CD4-positive, alpha-beta T cell treated with Interleukin-4 for 1 hour (primary cell): ENCODE measurements at regions not wholly inside any gene's neighbourhood (a gene's known extent, or its start where the extent isn't known, plus 50 kb on each side); places are given as distances from the start of the nearest gene placed in this dataset.

Experiments
- DNase-seq, 2 donors: peaks; one replicate each; pipeline ENCODE4 v3.0.0-alpha.2; 2020 to 2022

DNA sequence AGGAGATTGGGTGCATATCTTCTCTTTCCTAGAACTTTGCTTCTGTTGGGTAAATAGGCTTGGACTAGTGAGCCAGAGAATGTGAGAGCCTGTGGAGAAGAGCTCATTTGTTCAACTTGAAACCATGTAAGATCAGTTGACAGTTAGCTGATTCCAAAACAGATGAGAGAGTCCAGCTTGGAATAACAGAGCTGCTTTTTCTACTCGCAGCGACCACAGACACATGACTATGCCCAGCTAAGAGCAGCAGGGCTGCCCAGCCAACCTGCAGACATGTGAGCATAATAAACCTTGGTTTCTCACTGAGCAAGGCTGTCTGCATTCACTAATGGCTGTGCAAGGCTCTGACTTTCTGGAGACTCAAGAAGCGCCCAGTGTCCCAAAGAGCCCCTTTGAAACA, 209.2 kb downstream of the C12orf75 start:
- no peak for DNase-seq

DNA sequence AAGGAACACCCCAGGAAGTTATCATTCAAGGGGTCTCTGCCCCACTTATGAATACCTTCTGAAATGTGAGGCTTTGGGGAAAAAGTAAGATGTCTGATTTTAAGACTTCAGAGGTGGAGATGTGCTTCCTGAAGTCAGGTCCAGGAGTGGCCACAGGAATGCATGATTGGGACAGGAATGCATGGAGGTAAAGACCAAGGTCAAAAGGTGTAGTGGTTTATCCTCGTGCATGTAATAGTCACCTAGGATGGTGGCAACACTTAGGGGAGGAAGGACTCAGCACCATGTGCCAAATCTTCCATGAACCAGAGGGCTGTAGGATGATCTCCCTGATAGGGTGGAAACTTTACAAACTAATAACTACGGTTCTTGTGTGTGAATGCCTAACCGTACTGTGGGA, 217.3 kb downstream of the C12orf75 start:
- no peak for DNase-seq

DNA sequence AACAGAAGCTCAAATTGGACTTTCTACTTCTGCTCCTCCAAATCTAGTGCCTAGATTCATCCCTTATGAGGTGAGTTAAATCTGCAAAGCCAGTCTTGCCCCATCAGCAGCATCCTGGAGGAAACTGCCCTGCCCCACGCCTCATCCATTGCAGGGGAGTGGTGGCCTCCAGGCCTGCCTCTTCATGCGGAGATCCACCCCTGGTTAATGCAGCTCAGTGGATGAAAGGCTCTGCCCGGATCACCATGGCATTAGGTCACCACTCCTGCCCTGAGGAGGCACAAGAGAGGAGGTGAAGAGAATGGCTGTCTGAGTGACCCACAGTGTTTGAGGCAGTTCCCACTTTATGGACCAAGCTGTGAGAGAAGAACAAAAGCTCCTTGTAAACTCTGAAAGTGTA, 218.1 kb downstream of the C12orf75 start:
- no peak for DNase-seq

DNA sequence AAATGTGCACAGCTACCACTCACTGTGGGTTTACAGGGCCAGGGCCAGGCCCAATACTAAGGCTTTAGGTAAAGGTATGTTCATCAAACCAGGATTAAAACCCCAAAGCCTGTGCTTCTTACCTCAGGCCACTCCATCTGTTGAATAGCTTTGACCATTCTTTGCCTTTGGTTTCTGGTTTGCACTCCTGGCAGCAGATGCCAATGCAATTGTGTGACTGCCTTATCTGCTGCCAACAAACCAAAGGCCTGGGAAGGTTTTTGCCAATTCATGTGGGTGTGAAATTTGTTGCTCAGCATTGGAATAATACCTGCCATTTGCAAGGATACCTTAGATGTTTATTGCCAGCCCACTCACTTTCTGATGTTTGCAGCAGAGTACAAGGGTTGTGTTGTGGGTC, 221.6 kb downstream of the C12orf75 start:
- no peak for DNase-seq

DNA sequence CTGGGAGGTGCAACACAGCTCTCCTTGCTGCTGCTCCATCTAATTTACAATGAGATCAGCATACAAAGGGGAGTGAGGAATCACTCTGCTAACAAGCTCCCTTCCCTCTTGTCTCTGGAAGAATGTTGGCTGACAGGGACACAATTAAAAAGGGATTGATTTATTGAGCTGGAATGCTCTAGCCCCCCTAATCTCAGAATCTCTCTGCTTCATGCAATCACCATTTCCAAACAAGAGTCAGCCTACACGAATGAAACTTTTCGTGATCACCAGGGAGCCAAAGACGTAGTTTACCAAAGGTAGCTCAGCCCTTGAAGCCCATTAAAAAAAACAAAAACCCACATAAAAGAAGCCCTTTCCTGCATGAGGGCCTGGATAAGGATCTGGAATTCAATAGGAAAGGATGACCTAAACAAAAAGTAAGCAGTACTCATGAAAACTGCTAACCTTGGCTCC, 223.8 kb downstream of the C12orf75 start:
- DNase-seq = no peak

DNA sequence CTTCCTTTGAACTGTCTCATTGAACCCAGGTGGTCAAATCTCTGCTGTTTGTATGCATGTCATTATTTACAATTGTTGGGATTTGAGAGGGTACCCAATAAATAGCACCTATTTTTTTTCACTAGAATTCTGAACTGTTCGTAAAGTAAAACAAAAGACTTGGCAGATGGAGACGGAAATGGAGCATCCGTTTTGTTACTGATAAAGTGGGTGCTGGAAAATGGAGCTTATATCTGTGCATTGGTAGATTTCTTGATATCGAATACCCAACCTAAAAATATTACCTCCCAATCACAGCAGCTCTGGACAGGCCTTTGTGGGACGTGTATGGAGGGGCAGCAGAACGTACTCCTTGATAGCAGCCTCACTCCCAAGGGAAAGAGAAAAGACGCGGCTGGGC, 224.4 kb downstream of the C12orf75 start:
- no peak for DNase-seq

DNA sequence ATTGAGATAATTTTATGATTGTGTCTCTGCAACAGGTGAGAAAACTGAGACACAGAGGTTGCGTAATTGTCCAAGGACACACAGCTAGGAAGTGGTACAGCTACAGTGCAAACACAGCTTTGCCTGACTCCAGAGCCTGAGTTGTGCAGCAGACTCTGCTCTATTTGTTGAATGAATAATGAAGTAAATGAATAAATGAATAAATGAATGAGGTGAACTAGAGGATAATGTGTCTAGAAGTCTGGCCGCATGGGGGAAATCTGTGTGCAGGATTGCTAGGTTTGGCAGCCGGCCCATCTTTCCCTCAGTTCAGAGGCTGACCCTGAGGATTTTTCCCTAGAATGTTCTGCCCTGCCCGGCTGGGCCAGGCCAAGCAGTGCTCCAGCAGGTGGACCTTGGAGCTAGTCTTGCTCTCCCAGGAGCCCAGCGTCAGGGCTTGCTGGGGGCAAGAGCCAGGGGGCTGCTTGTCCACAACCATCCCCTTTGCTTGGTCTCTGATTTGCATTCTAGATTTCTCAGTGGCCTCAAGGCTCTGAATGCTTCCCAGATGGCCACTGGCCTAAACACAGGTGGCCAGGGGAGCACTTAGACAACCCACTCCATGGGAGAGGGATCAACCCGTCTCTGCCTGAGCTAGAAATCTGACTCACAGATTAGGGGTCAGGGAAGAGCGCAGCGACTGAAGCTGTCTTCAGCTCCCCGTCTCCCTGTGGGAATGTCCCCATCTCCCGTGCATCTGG, 225.2 kb downstream of the C12orf75 start:
- DNase-seq = no peak

DNA sequence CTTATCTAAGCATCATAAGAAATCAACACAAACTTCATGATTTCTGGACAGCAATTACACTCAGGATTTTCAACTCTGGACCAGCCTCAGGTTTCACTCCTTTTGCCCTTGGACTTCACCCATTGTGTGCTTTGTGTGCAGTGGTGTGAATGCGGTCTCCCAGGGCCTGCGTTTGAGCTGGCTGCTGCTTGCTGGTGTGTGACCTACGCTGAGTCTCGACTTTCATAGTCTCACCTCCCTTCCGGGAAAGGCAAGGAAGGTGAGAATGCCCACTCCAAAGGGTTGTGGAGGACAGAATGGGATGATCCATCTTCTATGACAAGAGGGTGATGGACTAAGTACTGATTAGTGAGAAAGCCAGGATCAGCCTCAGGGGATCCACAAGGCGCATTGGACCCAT, 228.8 kb downstream of the C12orf75 start:
- no peak for DNase-seq

DNA sequence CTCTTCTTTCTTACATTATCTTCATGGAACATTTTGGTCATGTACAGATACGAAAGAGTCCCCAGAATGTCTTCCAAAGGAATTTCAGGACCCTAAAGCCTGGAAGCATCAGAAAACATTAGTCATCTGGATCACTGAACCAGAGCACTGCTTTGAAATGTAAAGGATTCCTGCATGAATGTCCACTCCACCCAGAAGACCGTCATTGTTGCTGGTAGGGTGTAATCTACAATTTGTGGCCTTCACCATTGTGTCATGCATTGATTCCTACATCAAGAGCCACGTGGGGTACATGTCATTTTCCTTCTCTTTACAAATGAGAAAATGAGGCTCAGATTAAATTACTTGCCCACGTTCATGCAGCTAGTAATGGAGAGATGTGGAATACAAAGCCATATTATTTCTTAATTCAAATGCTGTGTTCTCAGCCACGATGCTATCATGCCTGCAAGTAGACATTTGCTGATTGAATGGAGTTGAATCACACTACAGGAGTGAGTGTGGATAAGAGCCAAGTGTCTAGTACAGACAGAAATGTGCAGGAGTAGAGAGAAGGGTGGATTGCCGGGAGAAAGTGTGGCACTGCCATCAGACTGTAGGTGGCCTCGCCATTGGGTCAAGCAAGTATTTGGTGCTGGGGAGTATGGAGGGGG, 231.2 kb downstream of the C12orf75 start:
- no peak for DNase-seq

DNA sequence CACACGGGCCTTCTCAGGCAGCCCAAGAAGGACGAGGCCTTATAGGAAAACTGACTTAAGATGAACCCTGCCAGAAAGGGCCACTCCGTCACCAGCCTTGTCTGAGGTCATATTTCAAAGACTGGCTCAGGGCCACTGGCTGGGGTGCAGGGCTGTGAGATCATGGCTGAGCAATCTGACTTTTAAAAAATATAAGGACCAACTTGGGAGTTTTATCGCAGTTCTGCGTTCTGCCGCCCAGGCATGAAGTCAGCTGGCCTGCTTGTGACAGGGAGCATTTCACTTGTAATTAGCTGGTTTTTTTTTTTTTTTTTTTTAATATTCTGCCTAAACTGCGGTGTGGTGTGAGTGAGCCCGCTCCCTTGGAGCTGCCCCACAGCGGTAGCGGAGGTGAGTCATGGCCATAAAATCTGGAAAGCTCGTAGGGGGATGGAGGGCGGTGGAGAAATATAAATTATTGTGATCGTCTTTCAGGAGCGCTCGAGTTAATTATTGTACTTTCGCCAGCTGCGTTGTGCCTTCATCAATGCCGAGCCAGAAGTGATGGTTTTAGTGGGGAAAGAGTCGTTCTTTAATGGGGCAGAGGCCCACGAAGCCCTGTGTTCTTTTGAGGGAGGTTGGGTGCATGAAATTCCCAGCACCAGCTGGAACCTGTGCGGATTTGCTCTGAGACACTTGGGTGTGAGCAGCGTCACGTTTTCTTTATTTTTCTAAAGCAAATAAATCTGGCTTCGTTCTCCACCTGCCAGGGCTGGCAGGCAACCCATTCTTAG, 231.9 kb downstream of the C12orf75 start:
- DNase-seq = no peak

DNA sequence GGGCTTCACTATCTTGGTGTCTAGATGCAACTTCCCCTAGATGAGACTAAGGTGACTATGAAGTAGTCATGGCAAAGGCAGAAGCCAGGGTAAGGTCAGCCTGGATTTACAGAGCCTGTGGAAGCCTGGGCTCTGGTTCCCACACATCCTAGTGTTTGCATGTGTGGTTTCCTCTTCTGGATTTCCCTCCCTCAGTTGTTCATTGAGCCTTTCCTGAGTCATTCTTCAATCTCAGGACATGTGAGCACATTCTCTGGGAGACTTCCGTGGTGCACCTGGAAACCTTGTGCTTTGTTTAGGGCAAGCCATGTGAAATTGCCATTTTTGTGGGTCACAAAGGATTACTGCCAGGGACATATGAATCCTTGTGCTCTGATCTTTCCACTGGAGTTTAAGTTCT, 236.6 kb downstream of the C12orf75 start:
- DNase-seq = no peak

DNA sequence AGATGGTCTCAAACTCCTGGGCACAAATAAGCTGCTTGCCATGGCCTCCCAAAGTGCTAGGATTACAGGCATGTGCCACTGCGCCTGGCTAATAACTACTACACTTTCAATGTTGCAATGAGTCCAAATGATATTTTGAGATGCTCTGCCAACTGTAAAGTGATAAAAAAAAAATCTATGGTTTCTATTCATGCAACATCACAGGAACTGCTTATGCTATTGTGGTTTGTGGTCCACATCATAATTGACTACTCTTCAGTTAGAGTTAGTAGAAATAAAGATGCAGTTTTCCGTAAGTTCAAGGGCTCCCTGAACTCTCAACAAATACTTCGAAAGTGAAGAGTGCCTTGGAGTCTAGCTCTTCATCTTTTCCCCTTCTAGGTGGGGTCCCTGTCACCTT, 239.4 kb downstream of the C12orf75 start:
- DNase-seq = no peak

DNA sequence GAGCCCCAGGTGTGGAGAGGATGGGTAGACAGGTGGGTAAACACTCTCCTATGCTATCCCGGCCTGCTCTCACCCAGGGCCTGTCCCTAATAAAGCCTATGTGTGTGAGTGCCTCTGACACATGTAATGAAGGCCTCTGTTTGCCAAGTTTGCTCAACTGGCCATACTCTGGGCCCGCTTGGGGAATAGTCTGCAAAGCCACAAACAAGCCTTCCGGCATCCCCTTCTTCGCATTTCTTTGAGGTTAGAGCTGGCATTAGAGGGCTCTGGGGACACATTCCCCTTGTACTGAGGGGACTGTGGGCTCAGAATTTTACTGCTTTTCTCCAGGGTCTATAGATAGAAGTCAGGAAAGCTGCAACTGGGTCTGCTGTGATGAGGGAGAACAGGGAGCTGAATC, 240.5 kb downstream of the C12orf75 start:
- DNase-seq = no peak

DNA sequence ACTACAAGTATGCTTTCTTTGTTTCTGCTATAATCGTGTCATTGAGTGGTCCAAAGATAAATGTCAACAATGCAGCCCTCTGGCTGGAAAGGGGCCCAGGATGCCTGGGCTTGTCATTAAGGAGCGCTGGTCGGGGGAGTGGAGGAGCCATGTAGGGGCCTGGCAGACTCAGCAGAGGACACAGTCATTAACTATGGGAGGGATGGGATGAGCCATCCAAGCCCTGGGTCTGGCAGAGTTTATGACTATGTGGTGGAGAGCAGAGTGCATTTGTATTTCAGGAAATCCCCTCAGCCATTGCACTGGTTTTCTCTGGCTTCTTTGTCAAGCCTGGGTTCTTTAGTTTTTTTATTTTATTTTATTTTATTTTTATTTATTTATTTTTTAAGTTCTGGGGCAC, 243.1 kb downstream of the C12orf75 start:
- no peak for DNase-seq

DNA sequence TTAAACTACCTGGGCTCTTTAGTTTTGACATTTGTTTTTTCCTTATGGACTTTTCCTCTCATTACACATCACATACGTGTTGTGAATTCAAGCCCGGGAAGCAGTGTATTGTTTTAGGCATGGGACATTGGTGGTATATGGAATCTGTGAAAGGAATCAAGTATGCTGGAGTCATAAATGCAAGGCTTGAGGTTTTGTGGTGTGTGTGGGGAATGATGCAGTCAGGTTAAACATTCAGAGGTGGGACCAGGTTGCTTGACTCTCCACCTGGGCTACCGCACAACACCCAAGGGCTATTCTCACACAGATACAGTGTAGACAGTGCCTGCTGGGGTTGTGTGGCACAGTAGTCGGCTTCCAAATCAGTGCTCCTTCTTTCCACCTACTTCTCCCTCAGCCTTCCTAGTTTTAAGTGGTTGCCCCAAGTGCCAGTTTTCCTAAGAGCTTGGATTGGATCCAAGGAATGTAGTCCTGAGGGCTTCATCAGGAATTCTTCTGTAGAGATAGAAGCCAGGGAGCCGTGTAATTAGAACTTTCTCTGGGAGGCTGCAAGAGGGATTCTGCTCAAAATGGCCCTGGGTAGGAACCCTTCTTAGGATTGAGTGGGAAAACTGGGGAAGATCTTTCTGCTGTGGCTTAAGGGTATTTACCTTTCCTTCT, 243.7 kb downstream of the C12orf75 start:
- no peak for DNase-seq

DNA sequence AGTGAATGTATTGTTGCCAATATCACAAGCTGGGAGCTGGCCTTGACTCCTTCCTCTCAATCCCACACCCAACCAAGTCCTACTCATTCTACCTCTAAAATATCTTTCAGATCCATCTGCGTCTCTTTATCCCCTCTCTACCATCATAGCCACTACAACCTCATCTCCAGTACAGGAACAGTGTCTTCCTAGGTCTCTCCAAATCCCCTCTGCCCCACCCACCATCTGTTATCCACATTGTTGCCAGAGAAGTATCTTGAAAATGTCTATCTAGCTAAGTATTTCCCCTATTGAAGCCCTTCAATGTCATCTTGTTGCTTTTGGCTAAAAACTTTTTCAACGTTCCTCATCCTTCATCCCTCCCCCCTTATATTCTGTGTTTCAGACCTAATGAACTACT, 244.7 kb downstream of the C12orf75 start:
- DNase-seq = no peak

DNA sequence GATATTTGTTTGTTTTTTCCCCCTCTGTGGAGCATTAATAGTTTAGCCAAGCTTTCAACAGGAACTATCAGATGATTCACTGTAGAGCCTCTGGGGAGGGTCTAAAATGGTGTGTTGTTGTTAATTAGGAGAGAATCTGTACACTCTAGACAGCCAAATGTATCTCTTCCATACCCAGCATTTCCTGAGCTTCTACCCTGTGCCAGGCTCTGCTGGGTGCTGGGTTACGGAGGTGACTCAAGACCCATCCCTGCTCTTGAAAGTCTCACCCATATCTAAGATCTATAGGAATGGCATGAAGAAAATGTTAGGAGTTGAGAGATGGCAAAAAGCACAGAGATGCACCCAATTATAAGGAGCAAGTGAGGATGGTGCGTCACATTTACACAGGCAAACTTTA, 245.8 kb downstream of the C12orf75 start:
- DNase-seq = no peak

DNA sequence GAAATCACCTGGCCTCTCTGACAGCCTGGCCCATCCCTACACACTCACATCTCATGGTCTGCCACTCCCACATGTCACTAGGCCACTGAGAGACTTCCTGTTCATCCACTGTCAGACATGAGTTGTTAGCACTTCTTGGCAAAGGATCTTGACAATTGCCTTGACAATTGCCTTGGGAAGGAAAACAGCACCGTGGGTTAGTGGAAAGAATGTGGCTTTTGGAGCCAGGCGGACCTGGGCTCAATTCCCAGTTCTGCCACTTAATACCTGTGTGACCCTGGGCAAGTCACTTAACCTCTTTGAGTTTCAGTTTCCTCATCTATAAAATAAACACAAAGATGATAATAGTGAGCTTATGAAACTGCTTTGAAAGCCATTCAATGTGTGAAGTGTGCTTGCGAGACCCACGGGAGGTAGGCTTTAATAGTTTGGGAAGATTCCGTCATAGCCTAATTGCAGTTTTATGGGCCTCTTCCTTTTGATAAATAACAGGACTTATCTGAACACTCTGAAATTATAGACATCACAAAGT, 250.4 kb downstream of the C12orf75 start:
- DNase-seq = no peak

DNA sequence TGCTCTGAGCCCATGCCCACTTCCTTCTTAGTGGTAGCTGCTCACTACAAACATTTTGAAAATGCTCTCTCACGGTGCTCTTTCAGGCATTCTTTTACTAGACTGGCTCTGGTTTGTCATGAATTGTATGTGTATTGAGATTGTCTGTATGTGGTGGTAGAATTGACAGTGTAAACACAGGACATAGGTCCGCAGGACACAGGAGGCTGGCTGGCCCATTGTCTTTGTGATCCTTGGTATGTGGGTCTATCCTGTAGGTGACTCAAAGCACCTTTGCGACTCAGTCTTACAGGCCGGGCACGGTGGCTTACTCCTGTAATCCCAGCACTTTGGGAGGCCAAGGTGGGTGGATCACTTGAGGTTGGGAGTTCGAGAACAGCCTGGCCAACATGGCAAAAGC, 250.9 kb downstream of the C12orf75 start:
- DNase-seq = no peak

DNA sequence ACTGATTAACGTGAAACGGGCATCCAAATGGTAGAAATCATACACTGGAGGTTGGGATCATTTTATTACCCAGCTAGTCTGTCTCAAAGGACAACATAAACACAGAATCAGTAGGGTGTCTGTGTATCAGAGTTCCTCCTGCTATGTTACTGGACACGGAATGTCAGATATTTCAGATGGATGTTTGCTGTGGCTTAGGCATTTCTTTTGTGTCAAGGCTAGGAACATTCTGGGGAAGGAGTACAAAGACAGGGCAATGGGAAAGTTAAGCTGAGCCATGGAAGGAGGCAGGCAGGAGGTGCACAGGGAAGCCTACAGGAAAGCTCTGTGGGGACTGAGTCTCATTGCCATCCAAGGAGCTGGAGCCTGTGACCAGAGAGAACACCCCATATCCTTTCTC, 254.6 kb downstream of the C12orf75 start:
- no peak for DNase-seq

DNA sequence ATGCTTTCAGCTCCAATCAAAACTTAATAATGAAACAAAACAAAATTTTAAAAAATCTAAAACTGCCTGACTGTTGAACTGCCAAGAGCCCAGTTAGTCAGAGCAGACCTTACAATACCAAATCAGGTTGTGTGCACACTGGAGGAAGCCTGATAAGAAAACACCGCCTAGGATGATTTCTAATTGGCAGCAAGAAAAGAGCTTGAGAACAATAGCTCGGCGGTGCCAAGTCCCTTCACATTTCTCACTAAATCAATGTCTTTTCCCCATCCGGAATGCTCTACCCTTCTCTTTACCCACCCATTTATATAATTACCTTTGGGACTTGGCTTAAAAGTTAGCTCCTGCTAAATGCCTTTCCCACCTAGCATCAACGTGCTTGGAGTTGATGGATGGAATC, 256.7 kb downstream of the C12orf75 start:
- DNase-seq = no peak

DNA sequence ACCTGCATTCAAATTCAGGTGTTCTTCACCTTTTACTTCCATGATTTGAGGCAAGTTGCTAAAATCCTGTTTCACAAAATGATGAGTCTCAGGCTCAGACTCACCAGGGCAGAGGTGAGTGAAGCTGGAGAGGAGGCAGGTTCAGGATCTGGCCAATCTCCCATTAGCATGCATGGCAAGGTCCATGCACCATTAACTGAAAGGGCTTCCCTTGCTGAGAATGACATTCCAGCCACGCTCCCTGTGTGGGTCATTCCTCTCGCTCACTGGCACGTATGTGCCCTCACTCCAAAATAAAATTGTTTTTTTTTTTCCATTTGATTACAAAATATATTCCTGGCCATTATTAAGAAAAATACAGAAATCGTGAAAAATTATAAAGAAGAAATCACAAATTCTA, 257.6 kb downstream of the C12orf75 start:
- no peak for DNase-seq

DNA sequence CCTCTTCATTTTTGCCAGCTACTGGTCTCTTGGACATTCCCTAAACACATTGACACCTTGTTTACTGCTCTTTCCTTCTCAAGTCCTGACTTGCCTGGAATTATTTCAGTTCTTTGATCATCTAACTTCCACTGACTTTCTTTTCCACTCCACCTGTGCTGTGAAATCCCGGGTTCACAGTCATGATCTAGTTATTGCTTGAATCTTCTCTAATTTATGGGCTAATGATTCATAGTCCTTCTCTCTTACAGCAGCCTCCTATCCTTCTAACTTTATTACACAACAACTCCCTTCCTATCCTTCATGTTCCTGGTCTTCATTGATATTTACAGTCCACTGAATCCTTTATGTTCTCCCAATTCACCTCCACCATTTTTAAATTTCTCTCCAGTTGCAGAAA, 260.1 kb downstream of the C12orf75 start:
- no peak for DNase-seq
